ENCODE measurements at regions not wholly inside any gene's neighbourhood (a gene's known extent, or its start where the extent isn't known, plus 50 kb on each side); places are given as distances from the start of the nearest gene placed in this dataset.
A peak's percentile ranks its signal among the peaks of the same experiment; 100 is the strongest.

- TF ChIP-seq CTCF (IDR thresholded peaks at IDR 0.05; ENCODE audit: unreplicated experiment) = no peak
- peaks cover 3% of the 10 kb centered on the region for H3K36me3 Mint-ChIP-seq
- H3K9me3 Mint-ChIP-seq = peaks cover 12% of the 10 kb centered on the region
- H3K27me3 Mint-ChIP-seq (ENCODE audit: low read depth) = no peaks in the 10 kb centered on the region
- H3K4me3 Mint-ChIP-seq = no peak overlapping the region
- H3K4me1 Mint-ChIP-seq = peaks cover 5% of the 10 kb centered on the region
- no peak for DNase-seq (ENCODE audit: low spot score in 2 of 2, unreplicated experiment in 2 of 2)
- no peak overlapping the region for H3K27ac Mint-ChIP-seq
These were observed 1084.7 kb downstream of the EFNB2 start for GRCh38 chr13:105450784-105451183.

GRCh38 chr13:105448811-105449210 is 1086.7 kb downstream of the EFNB2 start:
- Mint-ChIP-seq H3K4me1 (peaks cover 7% of the 10 kb centered on the region), H3K9me3 (peaks cover 3% of the 10 kb centered on the region), H3K27me3 (ENCODE audit: low read depth) (no peaks in the 10 kb centered on the region), H3K4me3 (no peak overlapping the region), H3K36me3 (no peaks in the 10 kb centered on the region), H3K27ac (no peak overlapping the region)
- DNase-seq (ENCODE audit: low spot score in 2 of 2, unreplicated experiment in 2 of 2) = no peak
- TF ChIP-seq CTCF (IDR thresholded peaks at IDR 0.05; ENCODE audit: unreplicated experiment) = no peak

- peak overlapping the region; percentile 77 for H3K27ac Mint-ChIP-seq
- no peak for DNase-seq (ENCODE audit: low spot score in 2 of 2, unreplicated experiment in 2 of 2)
- H3K27me3 Mint-ChIP-seq (ENCODE audit: low read depth) = no peaks in the 10 kb centered on the region
- no peak for TF ChIP-seq CTCF (IDR thresholded peaks at IDR 0.05; ENCODE audit: unreplicated experiment)
- H3K36me3 Mint-ChIP-seq = no peaks in the 10 kb centered on the region
- no peak overlapping the region for H3K4me3 Mint-ChIP-seq
- peaks cover 24% of the 10 kb centered on the region for H3K4me1 Mint-ChIP-seq
- H3K9me3 Mint-ChIP-seq = peaks cover 4% of the 10 kb centered on the region
These were observed 1089.3 kb downstream of the EFNB2 start for GRCh38 chr13:105446197-105446596.

GRCh38 chr13:105445796-105446195 is 1089.7 kb downstream of the EFNB2 start:
- Mint-ChIP-seq H3K4me3 (no peak overlapping the region), H3K9me3 (peaks cover 4% of the 10 kb centered on the region), H3K27ac (peak overlapping the region; percentile 77), H3K36me3 (no peaks in the 10 kb centered on the region), H3K4me1 (peaks cover 28% of the 10 kb centered on the region), H3K27me3 (ENCODE audit: low read depth) (no peaks in the 10 kb centered on the region)
- TF ChIP-seq CTCF (IDR thresholded peaks at IDR 0.05; ENCODE audit: unreplicated experiment) = no peak
- DNase-seq (ENCODE audit: low spot score in 2 of 2, unreplicated experiment in 2 of 2) = no peak

- peak overlapping the region; percentile 34 for H3K27ac Mint-ChIP-seq
- TF ChIP-seq CTCF (IDR thresholded peaks at IDR 0.05; ENCODE audit: unreplicated experiment) = no peak
- no peaks in the 10 kb centered on the region for H3K36me3 Mint-ChIP-seq
- peaks cover 30% of the 10 kb centered on the region for H3K4me1 Mint-ChIP-seq
- no peak overlapping the region for H3K4me3 Mint-ChIP-seq
- H3K9me3 Mint-ChIP-seq = peaks cover 5% of the 10 kb centered on the region
- no peak for DNase-seq (ENCODE audit: low spot score in 2 of 2, unreplicated experiment in 2 of 2)
- no peaks in the 10 kb centered on the region for H3K27me3 Mint-ChIP-seq (ENCODE audit: low read depth)
These were observed 1092.3 kb downstream of the EFNB2 start for GRCh38 chr13:105442949-105443699.
